HG02981 (cell line): ENCODE measurements at regions not wholly inside any gene's neighbourhood (a gene's known extent, or its start where the extent isn't known, plus 50 kb on each side); places are given as distances from the start of the nearest gene placed in this dataset.

Source experiments
- ATAC-seq: cut with Tn5 transposase; IDR thresholded peaks from one replicate; pipeline ENCODE4 v1.9.1; 2021; ENCODE audit warnings: mild to moderate bottlenecking, moderate library complexity; ENCODE audit not compliant: unreplicated experiment

DNA sequence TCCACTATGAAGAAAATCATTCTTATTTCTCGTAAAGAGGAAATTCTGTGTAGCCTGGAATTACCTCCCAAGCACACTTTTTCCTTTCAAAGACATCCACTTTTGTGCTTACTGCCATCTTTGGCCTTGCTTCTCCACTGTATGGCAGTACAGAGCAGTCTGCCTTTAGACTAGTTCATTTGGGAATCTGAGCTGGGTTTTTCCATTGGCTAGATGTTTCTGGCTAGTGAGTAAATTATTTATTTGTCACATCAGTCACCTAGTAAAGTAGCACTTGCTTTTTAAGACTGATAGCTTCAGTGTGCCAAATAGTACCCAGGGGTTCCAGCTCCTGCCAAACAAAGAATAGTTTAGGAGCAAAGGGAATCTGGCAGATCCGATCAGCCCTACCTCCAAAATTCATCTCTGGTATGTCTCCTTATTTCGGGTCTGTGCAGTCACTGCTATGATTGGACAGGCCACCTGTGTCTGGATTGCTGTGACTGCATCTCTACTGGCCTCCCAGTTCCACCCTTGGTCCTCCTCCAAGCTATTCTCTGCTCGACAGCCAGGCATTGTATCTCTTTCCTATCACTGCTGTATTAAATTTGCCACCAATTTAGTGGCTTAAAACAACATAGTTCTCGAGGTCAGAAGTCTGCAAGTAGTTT is 97.6 kb downstream of the NUDT12 start:
- ATAC-seq, result no peak

- ATAC-seq, result no peak
These were observed 99.3 kb downstream of the NUDT12 start for GRCh38 chr5:103463261-103463660.

DNA sequence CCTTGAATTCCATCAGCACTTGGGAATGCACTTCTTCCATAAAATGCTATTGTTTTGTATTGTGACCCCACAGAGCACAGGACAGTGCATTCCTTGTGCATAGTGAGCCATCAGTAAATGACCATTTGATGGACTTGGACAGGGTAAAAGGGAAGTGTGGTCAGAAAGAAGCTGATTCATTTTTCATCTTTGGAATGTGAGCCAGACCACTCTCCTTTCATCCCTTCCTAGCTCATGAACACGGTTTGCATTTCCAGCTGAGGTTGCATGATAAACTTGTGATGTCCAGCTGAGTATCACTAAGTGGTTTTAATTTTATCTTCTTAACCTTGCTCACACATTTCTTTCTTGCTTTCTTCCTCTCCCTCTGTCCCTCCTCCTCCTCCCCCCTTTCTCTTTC is 101.3 kb downstream of the NUDT12 start:
- ATAC-seq, result no peak

DNA sequence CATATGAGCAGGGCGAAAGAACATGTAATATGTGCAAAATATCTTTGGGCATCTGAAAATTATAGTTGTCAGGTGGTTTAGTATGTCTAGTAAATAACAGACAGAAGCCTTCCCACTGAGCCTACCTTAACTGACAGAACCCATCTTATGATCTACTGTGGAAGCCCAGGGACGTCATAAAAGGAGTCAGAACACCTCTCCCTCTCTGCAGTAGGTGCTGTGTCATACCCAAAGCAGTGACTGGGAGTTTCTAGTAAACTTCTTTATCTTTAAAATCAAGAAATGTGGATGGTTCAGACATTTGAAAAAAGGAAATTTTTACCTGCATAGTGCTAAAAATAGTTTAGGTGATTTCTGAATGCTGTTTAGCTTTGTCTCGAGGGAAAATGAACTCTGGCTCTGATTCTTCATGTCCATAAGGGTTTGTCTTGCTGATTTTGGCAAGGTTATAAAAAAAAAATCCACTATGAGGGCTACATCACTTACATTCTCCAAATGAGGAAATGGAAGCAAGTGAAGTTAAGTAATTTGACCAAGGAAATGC is 104.0 kb downstream of the NUDT12 start:
- ATAC-seq, result no peak

DNA sequence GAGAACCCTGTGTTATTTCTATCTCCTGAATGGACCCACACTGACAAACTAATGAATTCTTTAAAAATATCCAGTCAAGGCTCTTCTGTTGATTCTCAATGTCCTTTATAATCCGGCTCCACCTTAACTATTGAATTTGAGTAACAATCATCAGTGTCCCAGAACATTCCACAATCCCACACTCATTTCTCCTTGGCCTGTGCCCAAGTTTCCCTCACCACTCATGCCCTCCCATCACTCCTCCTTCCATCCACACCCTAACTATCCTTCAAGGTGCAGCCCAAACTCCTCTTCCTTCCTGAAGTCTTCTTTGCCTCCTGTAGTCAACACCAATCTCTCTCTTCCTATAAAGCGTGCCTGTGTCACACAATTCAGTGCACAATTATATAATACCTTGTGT is 106.1 kb downstream of the NUDT12 start:
- ATAC-seq, result no peak

- no peak for ATAC-seq
These were observed 106.8 kb downstream of the NUDT12 start for GRCh38 chr5:103455796-103456195.

- no peak for ATAC-seq
These were observed 107.8 kb downstream of the NUDT12 start for GRCh38 chr5:103454770-103455169.

DNA sequence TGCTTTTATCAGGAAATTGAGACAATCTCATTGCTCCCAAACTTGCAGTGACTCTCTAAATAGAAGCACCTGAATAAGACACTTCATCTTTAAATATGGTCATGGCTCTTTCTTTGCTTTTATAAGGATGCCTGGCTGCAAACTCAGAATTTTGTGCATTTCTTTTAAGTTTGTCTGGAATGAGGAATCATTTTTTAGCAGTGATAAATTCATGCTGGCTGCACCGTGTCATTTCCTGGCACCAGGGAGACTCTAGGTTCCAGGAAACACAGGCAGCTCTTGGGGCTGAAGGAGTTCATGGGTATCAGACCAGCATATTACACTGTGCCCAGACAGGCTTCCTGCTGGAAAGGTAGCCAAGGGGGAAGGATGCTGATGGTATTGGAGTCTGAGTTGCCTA is 109.9 kb downstream of the NUDT12 start:
- no peak for ATAC-seq

GRCh38 chr5:103452089-103452488 is 110.5 kb downstream of the NUDT12 start:
- ATAC-seq, result no peak

DNA sequence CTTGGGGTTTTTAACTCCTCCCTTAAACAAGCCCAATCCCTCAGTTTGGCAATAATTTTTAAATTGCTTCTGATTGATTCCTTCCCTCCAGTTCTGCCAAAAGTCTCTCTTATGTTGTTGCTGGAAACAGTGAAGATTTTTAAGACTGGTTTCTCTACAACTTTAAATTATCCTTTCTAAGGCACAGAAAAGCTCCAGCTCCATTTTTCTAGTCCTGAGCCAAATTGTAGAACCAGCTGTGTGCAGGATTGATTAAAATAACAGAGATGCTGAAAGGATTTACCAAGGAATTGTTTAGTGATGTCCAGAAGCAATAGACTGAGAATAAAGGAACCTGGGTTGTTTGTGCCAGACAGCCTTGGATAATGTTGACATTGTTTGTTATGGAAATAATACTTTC is 111.3 kb downstream of the NUDT12 start:
- ATAC-seq, result no peak

- ATAC-seq, result no peak
These were observed 112.1 kb downstream of the NUDT12 start for GRCh38 chr5:103450333-103451061.

- no peak for ATAC-seq
These were observed 115.8 kb downstream of the NUDT12 start for GRCh38 chr5:103446813-103447212.

DNA sequence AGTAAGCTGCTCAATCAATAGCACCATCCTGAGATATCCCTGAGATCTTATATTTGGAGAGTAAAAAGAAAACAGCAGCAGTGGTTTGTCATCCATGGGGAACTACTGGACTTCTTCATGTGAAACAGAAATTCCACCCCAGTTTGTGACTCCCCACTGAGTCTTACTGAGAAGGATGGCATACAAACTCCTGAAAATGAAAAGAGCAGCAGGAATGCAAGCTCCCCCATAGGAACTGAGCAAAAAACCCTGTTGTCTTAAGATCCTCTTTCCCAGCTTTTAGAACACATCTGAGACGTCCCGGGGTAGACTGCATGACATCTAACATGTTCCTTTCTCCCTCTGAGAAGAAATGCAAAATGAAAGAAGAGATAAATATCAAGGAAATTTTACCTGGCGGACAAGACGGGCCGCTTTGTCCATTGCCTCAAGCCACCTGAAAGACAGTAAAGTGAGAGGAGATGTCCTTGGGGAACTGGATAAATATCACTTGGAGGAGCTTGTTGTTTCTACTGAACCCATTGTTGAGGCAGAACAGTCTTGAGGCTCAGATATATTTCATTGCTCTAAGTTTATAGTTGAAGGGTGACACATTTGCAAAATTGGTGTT is 117.1 kb downstream of the NUDT12 start:
- no peak for ATAC-seq

DNA sequence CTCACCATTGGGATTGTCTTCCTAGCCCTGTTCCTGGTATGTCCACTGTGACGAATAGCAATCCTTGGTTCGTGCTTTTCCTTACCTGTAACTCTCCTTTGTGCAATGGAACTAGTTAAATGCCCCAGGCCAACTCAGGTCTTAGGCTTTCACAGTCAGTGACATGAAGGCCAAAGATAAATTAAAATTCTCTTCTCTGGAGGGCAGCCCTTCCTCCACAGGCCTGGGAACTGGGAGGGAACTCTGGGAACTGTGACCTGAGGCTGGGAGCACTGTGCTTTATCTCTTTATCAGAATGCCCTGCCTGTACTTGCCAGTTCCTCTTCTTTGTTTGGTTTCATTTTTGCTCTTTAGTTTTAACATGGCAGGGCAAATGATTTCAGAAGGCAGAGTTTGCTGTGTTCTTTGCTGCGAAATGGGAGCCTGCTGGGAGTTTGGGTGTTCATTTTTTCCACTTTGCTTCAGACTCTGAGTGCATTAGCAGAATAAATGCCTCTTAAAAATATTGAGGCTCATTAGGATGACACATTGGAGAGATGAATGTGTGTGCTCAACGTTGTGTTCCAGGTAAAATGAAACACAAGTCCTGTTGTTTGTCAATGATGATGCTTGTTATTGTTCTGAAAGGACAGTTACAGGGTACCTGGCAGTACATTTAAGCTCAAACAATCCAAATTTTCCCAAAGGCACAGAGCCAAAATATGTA is 118.1 kb downstream of the NUDT12 start:
- no peak for ATAC-seq

- no peak for ATAC-seq
These were observed 119.8 kb downstream of the NUDT12 start for GRCh38 chr5:103442750-103443149.

- no peak for ATAC-seq
These were observed 121.1 kb downstream of the NUDT12 start for GRCh38 chr5:103441523-103441922.

DNA sequence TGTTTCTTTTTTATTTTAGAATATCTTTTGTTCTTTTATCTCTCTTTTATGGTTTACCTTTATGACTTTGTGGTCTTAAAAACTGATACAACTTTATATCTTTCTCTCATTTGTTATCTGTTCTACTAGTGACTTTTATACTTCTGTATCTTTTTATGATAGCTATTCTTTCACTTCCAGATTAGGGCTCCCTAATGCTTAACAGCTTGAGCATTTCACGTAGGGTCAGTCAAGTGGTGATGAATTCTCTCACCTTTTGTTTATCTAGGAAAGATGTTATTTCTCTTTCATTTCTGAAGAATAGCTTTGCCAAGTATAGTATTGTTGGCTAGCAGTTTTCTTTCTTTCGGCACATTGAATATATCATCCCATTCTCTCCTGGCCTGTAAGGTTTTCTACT is 123.6 kb downstream of the NUDT12 start:
- no peak for ATAC-seq

DNA sequence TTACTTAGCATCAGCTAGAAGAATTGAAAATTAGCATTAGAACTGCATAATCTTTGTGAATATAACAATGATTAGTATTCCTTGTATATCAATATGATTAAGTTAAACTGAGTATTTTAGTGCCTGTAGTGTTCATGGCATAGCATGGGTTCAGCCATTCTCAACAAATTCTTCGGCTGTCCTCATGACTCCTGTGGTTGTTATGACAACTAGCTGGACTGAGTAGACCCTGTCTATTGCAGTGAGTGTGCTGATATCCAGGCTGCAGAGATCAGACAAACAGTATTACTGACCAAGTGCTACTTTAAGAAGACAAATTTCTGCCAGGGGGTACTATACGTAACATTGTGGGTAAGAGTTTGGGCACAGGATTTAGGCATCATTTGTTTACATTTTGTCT is 125.9 kb downstream of the NUDT12 start:
- no peak for ATAC-seq

- ATAC-seq, result no peak
These were observed 126.5 kb downstream of the NUDT12 start for GRCh38 chr5:103436112-103436511.

DNA sequence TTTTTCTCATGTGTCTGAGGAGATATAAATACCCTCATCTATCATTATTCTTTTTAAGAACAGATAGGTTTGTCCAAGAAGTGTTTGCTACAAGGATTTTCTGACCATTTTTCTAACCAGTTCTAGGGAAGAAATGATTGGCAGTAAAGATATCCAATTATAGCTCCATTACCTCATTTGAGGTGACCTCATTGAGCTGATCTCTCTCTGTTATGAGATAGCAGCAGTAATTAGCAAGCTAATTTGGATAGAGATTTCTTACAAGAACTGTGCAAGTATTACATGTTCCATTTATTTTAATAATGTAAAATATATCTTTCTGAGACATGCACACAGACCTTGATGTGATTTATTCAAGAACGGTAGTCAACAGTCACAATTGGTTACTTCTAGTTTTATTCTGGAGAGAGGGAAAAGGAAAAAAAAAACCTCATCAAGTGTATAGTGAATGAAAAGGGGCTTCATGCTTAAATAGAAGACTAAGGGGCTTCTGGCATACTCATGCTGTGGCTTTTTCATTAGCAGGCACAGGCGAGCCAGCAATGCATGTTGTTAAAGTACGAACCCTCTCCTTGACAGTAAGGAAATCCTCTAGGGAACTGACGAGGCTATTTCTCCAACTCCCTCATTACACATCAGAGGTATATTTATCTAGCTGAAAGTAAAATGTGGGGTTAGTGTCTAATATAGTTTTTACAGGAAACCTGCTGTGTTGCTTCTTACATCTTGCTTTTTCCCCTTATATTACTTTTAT is 127.3 kb downstream of the NUDT12 start:
- ATAC-seq, result no peak

- no peak for ATAC-seq
These were observed 128.5 kb downstream of the NUDT12 start for GRCh38 chr5:103434057-103434456.
